Tibial nerve (tissue), 4 donors: ENCODE measurements at regions not wholly inside any gene's neighbourhood (a gene's known extent, or its start where the extent isn't known, plus 50 kb on each side); places are given as distances from the start of the nearest gene placed in this dataset.

Source experiments
- CTCF ChIP-seq, 5 experiments: fragments of 200-600 bp in 3 of 5; fragments of 450-650 bp in 2 of 5; sonication (generic) in 3 of 5; IDR thresholded peaks; one replicate each; pipeline ENCODE4 v1.5.1; 2016 to 2019; ENCODE audit warnings: antibody characterized with exemption in 5 of 5, mild to moderate bottlenecking in 3 of 5, moderate library complexity in 2 of 5
- EP300 ChIP-seq, 2 donors: sonication (generic); formaldehyde crosslinking; IDR thresholded peaks; one replicate each; pipeline ENCODE4 v1.6.1; 2017; ENCODE audit warnings: antibody characterized with exemption in 2 of 2, mild to moderate bottlenecking in 1 of 2

- TF ChIP-seq EP300 (IDR thresholded peaks at IDR 0.05) (no peak), CTCF (IDR thresholded peaks at IDR 0.05) (no peak)
Observed at GRCh38 chr4:179437962-179438361, 1995.7 kb upstream of the AGA start.
